Neural cell (in vitro differentiated cells): ENCODE measurements at regions not wholly inside any gene's neighbourhood (a gene's known extent, or its start where the extent isn't known, plus 50 kb on each side); places are given as distances from the start of the nearest gene placed in this dataset.

Experiments used
- CTCF ChIP-seq: fragments of 450-650 bp; IDR thresholded peaks from 2 replicates; pipeline ENCODE4 v1.5.1; 2014; ENCODE audit warnings: antibody characterized with exemption, mild to moderate bottlenecking, moderate library complexity; ENCODE audit not compliant: poor library complexity, severe bottlenecking
- EP300 ChIP-seq: fragments of 450-650 bp; conservative IDR thresholded peaks from 2 replicates; pipeline ENCODE4 v1.6.1; 2014; ENCODE audit warnings: antibody characterized with exemption, mild to moderate bottlenecking, moderate library complexity; ENCODE audit not compliant: poor library complexity, severe bottlenecking
- EZH2 ChIP-seq: fragments of 200-600, 300-800 bp; shearing (Covaris generic), sonication (generic); IDR thresholded peaks from 2 replicates; pipeline ENCODE4 v1.6.1; 2014; ENCODE audit warnings: antibody characterized with exemption, low read length, borderline replicate concordance, mild to moderate bottlenecking; ENCODE audit not compliant: insufficient read depth, poor library complexity, severe bottlenecking
- POLR2AphosphoS5 ChIP-seq: IDR thresholded peaks from 2 replicates; pipeline ENCODE4 v1.6.1; 2012
- RAD21 ChIP-seq: fragments of 450-650 bp; conservative IDR thresholded peaks from 2 replicates; pipeline ENCODE4 v1.6.1; 2014; ENCODE audit warnings: antibody characterized with exemption, mild to moderate bottlenecking, moderate library complexity
- REST ChIP-seq: IDR thresholded peaks from 2 replicates; pipeline ENCODE4 v1.6.1; 2012; ENCODE audit warnings: borderline replicate concordance
- SMC3 ChIP-seq: fragments of 450-650 bp; conservative IDR thresholded peaks from 2 replicates; pipeline ENCODE4 v1.6.1; 2014; ENCODE audit warnings: antibody characterized with exemption, mild to moderate bottlenecking, moderate library complexity; ENCODE audit not compliant: poor library complexity

GRCh38 chr2:196558497-196558896 lies 81.0 kb upstream of the CCDC150 start:
- no peak for TF ChIP-seq CTCF
- peak; percentile 28 for TF ChIP-seq POLR2AphosphoS5
- TF ChIP-seq SMC3 = no peak
- TF ChIP-seq EZH2 = no peak
- TF ChIP-seq EP300 = no peak
- TF ChIP-seq RAD21 = no peak
- TF ChIP-seq REST = no peak
